Trophoblast cell (in vitro differentiated cells and primary cell): ENCODE measurements at regions not wholly inside any gene's neighbourhood (a gene's known extent, or its start where the extent isn't known, plus 50 kb on each side); places are given as distances from the start of the nearest gene placed in this dataset.

Source experiments
- DNase-seq, 2 donors: peaks; one replicate each; pipeline ENCODE4 v3.0.0-alpha.2; 2016
- H2AFZ ChIP-seq: 2 replicates; pipeline ENCODE4 v1.6.1; 2013; ENCODE audit warnings: low read length, moderate library complexity, mild to moderate bottlenecking; ENCODE audit not compliant: insufficient read depth, poor library complexity
- H2AK5ac ChIP-seq: 2 replicates; pipeline ENCODE4 v1.6.1; 2013; ENCODE audit warnings: mild to moderate bottlenecking, low read length
- H2BK120ac ChIP-seq: 2 replicates; pipeline ENCODE4 v1.6.1; 2013; ENCODE audit warnings: low read length, mild to moderate bottlenecking, moderate library complexity; ENCODE audit not compliant: insufficient read depth, poor library complexity
- H2BK12ac ChIP-seq: 2 replicates; pipeline ENCODE4 v1.6.1; 2013; ENCODE audit warnings: mild to moderate bottlenecking, low read length, moderate library complexity
- H2BK5ac ChIP-seq: 2 replicates; pipeline ENCODE4 v1.6.1; 2013; ENCODE audit warnings: low read length, low read depth, moderate library complexity, mild to moderate bottlenecking; ENCODE audit not compliant: poor library complexity
- H3K14ac ChIP-seq: 2 replicates; pipeline ENCODE4 v1.6.1; 2013; ENCODE audit warnings: mild to moderate bottlenecking, low read length
- H3K18ac ChIP-seq: 2 replicates; pipeline ENCODE4 v1.6.1; 2013; ENCODE audit warnings: mild to moderate bottlenecking, low read length
- H3K23ac ChIP-seq: 2 replicates; pipeline ENCODE4 v1.6.1; 2013; ENCODE audit warnings: low read length
- H3K27ac ChIP-seq: 2 replicates; pipeline ENCODE4 v1.5.1; 2013; ENCODE audit warnings: low read depth, mild to moderate bottlenecking, inconsistent platforms, low read length, moderate library complexity
- H3K27me3 ChIP-seq: 2 replicates; pipeline ENCODE4 v1.6.1; 2013; ENCODE audit warnings: inconsistent platforms, mild to moderate bottlenecking, low read length, moderate library complexity; ENCODE audit not compliant: insufficient read depth
- H3K36me3 ChIP-seq, 2 experiments: 1 replicate in 1 of 2; 2 replicates in 1 of 2; pipeline ENCODE4 v1.6.1; 2013; ENCODE audit warnings: low read length in 2 of 2, mild to moderate bottlenecking in 2 of 2, moderate library complexity in 1 of 2; ENCODE audit not compliant: insufficient read depth in 2 of 2, control insufficient read depth in 1 of 2
- H3K4ac ChIP-seq: 2 replicates; pipeline ENCODE4 v1.6.1; 2013; ENCODE audit warnings: low read depth, mild to moderate bottlenecking, low read length, moderate library complexity
- H3K4me1 ChIP-seq, 2 experiments: 1 replicate in 1 of 2; 2 replicates in 1 of 2; pipeline ENCODE4 v1.6.1; 2013; ENCODE audit warnings: low read length in 2 of 2, mild to moderate bottlenecking in 2 of 2, moderate library complexity in 1 of 2; ENCODE audit not compliant: insufficient read depth in 2 of 2, control insufficient read depth in 1 of 2
- H3K4me2 ChIP-seq: 2 replicates; pipeline ENCODE4 v1.6.1; 2013; ENCODE audit warnings: inconsistent platforms, mild to moderate bottlenecking, low read length, moderate library complexity
- H3K4me3 ChIP-seq: 2 replicates; pipeline ENCODE4 v1.5.1; 2013; ENCODE audit warnings: mild to moderate bottlenecking, low read depth, low read length, inconsistent platforms
- H3K79me1 ChIP-seq: one replicate; pipeline ENCODE4 v1.6.1; 2013; ENCODE audit warnings: low read length
- H3K79me2 ChIP-seq: 2 replicates; pipeline ENCODE4 v1.6.1; 2013; ENCODE audit warnings: low read length, mild to moderate bottlenecking; ENCODE audit not compliant: control insufficient read depth, insufficient read depth, poor library complexity
- H3K9ac ChIP-seq: 2 replicates; pipeline ENCODE4 v1.6.1; 2013; ENCODE audit warnings: mild to moderate bottlenecking, low read length
- H3K9me3 ChIP-seq: 2 replicates; pipeline ENCODE4 v1.6.1; 2013; ENCODE audit warnings: low read depth, mild to moderate bottlenecking, control low read depth, inconsistent platforms, low read length; ENCODE audit not compliant: insufficient read depth
- H4K12ac ChIP-seq: 2 replicates; pipeline ENCODE4 v1.6.1; 2013; ENCODE audit warnings: low read depth, mild to moderate bottlenecking, low read length, moderate library complexity
- H4K8ac ChIP-seq: 2 replicates; pipeline ENCODE4 v1.6.1; 2013; ENCODE audit warnings: low read depth, mild to moderate bottlenecking, low read length, moderate library complexity
- H4K91ac ChIP-seq: one replicate; pipeline ENCODE4 v1.6.1; 2013; ENCODE audit warnings: low read depth, mild to moderate bottlenecking, low read length, moderate library complexity
- WGBS: extraction: QIAGEN DNeasy Blood & Tissue Kit; methylation state at CpG from one replicate; pipeline ENCODE4 v1.1.7; 2013; ENCODE audit warnings: missing lambda C conversion rate; ENCODE audit not compliant: insufficient read length, insufficient coverage; ENCODE audit errors: extremely low coverage; 5-methylcytosine and 5-hydroxymethylcytosine counted together

DNA sequence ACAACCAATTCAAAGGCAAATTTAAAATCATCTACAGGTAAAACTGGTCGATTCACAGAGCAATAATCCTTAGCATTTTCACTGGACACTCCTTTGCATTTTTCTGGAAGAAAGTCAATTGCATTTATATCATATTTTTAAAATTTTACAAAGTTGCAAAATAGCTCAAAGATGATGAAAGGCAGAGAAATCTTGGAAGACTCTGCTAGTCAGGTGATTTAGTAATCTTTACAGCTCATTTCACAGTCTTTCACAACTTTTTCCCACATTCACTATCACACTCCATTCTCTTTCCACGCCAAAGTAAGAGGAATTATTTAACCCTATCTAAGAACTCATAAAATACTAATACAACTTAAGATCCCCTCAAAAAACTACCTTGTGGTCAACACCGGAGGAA is 1063.8 kb downstream of the EFNB2 start:
- Histone ChIP-seq H3K36me3 (no peaks in the 10 kb centered on the region), H3K4me3 (no peak overlapping the region), H2BK5ac (peak overlapping the region; percentile 31), H4K8ac (no peak overlapping the region), H3K27ac (no peak overlapping the region), H3K27me3 (no peaks in the 10 kb centered on the region), H3K9me3 (peaks cover 2% of the 10 kb centered on the region), H3K79me2 (no peaks in the 10 kb centered on the region), H3K14ac (no peak overlapping the region), H2AFZ (no peak overlapping the region), H3K4me2 (no peak overlapping the region), H2AK5ac (no peak overlapping the region), H4K91ac (peak overlapping the region; percentile 24), H2BK12ac (peak overlapping the region; percentile 89), H3K18ac (no peak overlapping the region), H3K4ac (no peak overlapping the region), H2BK120ac (no peak overlapping the region), H3K23ac (no peak overlapping the region), H3K79me1 (peaks cover 1% of the 10 kb centered on the region), H3K4me1 (peaks cover 0 to 2% of the 10 kb centered on the region in 2 experiments), H4K12ac (no peak overlapping the region), H3K9ac (no peak overlapping the region)
- 100% methylated on average over 1 of the region's 3 CpGs for WGBS
- peak; percentile 15 to 92 for DNase-seq

DNA sequence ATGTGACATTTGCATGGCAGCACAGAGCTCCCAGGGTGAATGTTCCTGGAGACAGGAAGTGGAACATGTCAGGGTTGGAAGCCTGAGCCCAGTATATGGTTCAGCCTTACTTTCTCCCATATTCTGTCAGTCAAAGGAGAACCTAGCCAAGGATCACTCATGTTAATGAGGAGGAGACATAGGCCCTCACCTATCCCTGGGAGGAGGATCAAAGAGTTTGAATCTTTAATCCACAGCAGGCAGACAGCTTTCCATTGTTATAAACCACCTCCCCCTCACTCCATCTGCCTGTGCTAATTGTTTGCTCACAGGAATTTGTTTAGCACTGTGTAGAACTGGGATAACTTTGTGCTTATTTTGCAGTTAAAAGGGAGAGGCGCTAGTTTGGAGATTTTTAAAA is 1069.1 kb downstream of the EFNB2 start:
- Histone ChIP-seq H3K36me3 (no peaks in the 10 kb centered on the region), H3K4me3 (no peak overlapping the region), H3K9me3 (peaks cover 2% of the 10 kb centered on the region), H3K79me1 (peaks cover 2% of the 10 kb centered on the region), H2BK5ac (no peak overlapping the region), H3K18ac (no peak overlapping the region), H3K4me1 (peaks cover 0 to 4% of the 10 kb centered on the region in 2 experiments), H3K14ac (no peak overlapping the region), H2BK12ac (peak overlapping the region; percentile 3), H3K27me3 (no peaks in the 10 kb centered on the region), H3K4ac (no peak overlapping the region), H2BK120ac (peak overlapping the region; percentile 57), H3K4me2 (no peak overlapping the region), H4K8ac (no peak overlapping the region), H3K23ac (no peak overlapping the region), H4K91ac (no peak overlapping the region), H3K27ac (no peak overlapping the region), H2AFZ (no peak overlapping the region), H2AK5ac (no peak overlapping the region), H4K12ac (no peak overlapping the region), H3K9ac (no peak overlapping the region), H3K79me2 (no peaks in the 10 kb centered on the region)
- DNase-seq = no peak
- no CpG with 5 or more reads among the region's 1 CpG for WGBS

DNA sequence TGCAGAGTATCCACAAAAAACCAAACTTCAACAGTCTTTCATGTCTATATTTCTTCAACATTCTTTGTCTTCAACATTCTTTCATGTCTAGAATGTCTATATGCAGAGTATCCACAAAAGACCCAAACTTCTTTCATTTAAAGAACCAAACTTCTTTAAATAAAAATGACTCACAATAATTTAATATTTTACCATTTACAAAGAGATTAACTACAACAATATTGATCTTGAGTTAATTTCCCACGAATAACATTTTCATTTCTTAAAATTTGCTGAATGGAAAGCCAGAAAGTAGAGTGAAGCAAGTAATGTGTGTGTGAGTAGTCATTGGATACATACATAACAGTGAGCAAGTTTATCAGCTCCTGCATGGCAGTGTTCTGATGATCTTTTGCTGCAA is 1069.7 kb downstream of the EFNB2 start, which contains the start of gene DAOA:
DAOA (plus strand) TSS at position 301 of the 400 bp plus-strand sequence.
- H3K79me2 ChIP-seq = no peaks in the 10 kb centered on the region
- peaks cover 2% of the 10 kb centered on the region for H3K9me3 ChIP-seq
- no peak within 1 kb of the TSS for H2AK5ac ChIP-seq
- no peak for DNase-seq
- H4K8ac ChIP-seq = no peak within 1 kb of the TSS
- no peak within 1 kb of the TSS for H4K91ac ChIP-seq
- H4K12ac ChIP-seq = no peak within 1 kb of the TSS
- H3K36me3 ChIP-seq = no peaks in the 10 kb centered on the region
- H2BK12ac ChIP-seq = peak within 1 kb of the TSS; percentile 3
- no peaks in the 10 kb centered on the region for H3K27me3 ChIP-seq
- no peak within 1 kb of the TSS for H3K4ac ChIP-seq
- H3K23ac ChIP-seq = no peak within 1 kb of the TSS
- peaks cover 2% of the 10 kb centered on the region for H3K79me1 ChIP-seq
- H3K9ac ChIP-seq = no peak within 1 kb of the TSS
- H3K4me1 ChIP-seq = peaks cover 0 to 4% of the 10 kb centered on the region in 2 experiments
- no peak within 1 kb of the TSS for H3K4me2 ChIP-seq
- no peak within 1 kb of the TSS for H2AFZ ChIP-seq
- peak within 1 kb of the TSS; percentile 57 for H2BK120ac ChIP-seq
- no peak within 1 kb of the TSS for H3K4me3 ChIP-seq
- no peak within 1 kb of the TSS for H3K27ac ChIP-seq
- no peak within 1 kb of the TSS for H2BK5ac ChIP-seq
- H3K14ac ChIP-seq = no peak within 1 kb of the TSS
- no peak within 1 kb of the TSS for H3K18ac ChIP-seq
- WGBS = no CpG with 5 or more reads among the region's 1 CpG

DNA sequence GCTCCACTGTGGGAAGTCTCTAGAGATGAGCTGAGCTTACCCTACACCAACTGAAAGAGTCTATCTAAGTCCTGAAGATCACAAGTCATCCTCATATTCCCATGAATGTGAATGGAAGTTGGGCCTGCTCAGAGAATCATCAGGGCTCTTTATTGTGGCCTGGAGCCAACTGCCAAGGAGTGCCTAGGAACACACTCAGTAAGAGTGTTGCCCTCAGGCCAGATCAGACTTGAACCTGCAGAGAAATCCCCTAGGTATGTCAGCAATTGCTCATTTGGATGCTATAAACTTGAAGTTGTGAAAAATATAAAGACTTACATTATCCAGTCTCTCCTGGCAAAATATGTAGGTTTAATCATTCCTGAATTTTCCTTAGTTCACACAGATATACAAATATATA is 1070.2 kb downstream of the EFNB2 start:
- H4K91ac ChIP-seq = no peak overlapping the region
- H3K18ac ChIP-seq = no peak overlapping the region
- no peak overlapping the region for H2AK5ac ChIP-seq
- no peaks in the 10 kb centered on the region for H3K36me3 ChIP-seq
- H3K4me3 ChIP-seq = no peak overlapping the region
- no peaks in the 10 kb centered on the region for H3K79me2 ChIP-seq
- H3K4me2 ChIP-seq = no peak overlapping the region
- H3K14ac ChIP-seq = no peak overlapping the region
- H3K27ac ChIP-seq = no peak overlapping the region
- H3K9me3 ChIP-seq = peaks cover 2% of the 10 kb centered on the region
- no peak overlapping the region for H2BK12ac ChIP-seq
- no peak overlapping the region for H4K12ac ChIP-seq
- H3K23ac ChIP-seq = no peak overlapping the region
- H2BK120ac ChIP-seq = no peak overlapping the region
- H2AFZ ChIP-seq = no peak overlapping the region
- no peak overlapping the region for H4K8ac ChIP-seq
- H3K4me1 ChIP-seq = peaks cover 0 to 4% of the 10 kb centered on the region in 2 experiments
- H3K27me3 ChIP-seq = no peaks in the 10 kb centered on the region
- H3K4ac ChIP-seq = no peak overlapping the region
- H2BK5ac ChIP-seq = no peak overlapping the region
- peaks cover 2% of the 10 kb centered on the region for H3K79me1 ChIP-seq
- H3K9ac ChIP-seq = no peak overlapping the region
- DNase-seq = peak; percentile 78 to 81
